ENCODE measurements at regions not wholly inside any gene's neighbourhood (a gene's known extent, or its start where the extent isn't known, plus 50 kb on each side); places are given as distances from the start of the nearest gene placed in this dataset.

GRCh38 chr7:85413718-85414117 lies 226.9 kb upstream of the SEMA3D start:
- no peak for TF ChIP-seq CTCF (IDR thresholded peaks at IDR 0.05)
- TF ChIP-seq POLR2A (IDR thresholded peaks at IDR 0.05) = no peak
